ENCODE measurements at regions not wholly inside any gene's neighbourhood (a gene's known extent, or its start where the extent isn't known, plus 50 kb on each side); places are given as distances from the start of the nearest gene placed in this dataset.

GRCh38 chr11:23947883-23948282 lies 549.0 kb upstream of the LUZP2 start:
- no peak for TF ChIP-seq CTCF (IDR thresholded peaks at IDR 0.05; ENCODE audit: unreplicated experiment in 3 of 3)
- Mint-ChIP-seq H3K9me3 (no peaks in the 10 kb centered on the region), H3K27me3 (ENCODE audit: low read depth) (no peaks in the 10 kb centered on the region), H3K36me3 (ENCODE audit: low read depth) (no peaks in the 10 kb centered on the region), H3K4me1 (peaks cover 14% of the 10 kb centered on the region), H3K4me3 (no peak overlapping the region), H3K27ac (no peak overlapping the region)

- TF ChIP-seq CTCF (IDR thresholded peaks at IDR 0.05; ENCODE audit: unreplicated experiment in 3 of 3) = no peak
- H3K27ac Mint-ChIP-seq = no peak overlapping the region
- H3K27me3 Mint-ChIP-seq (ENCODE audit: low read depth) = no peaks in the 10 kb centered on the region
- no peaks in the 10 kb centered on the region for H3K36me3 Mint-ChIP-seq (ENCODE audit: low read depth)
- no peak overlapping the region for H3K4me3 Mint-ChIP-seq
- no peaks in the 10 kb centered on the region for H3K9me3 Mint-ChIP-seq
- H3K4me1 Mint-ChIP-seq = peaks cover 14% of the 10 kb centered on the region
Measured at GRCh38 chr11:23948851-23949250, 548.0 kb upstream of the LUZP2 start.

DNA sequence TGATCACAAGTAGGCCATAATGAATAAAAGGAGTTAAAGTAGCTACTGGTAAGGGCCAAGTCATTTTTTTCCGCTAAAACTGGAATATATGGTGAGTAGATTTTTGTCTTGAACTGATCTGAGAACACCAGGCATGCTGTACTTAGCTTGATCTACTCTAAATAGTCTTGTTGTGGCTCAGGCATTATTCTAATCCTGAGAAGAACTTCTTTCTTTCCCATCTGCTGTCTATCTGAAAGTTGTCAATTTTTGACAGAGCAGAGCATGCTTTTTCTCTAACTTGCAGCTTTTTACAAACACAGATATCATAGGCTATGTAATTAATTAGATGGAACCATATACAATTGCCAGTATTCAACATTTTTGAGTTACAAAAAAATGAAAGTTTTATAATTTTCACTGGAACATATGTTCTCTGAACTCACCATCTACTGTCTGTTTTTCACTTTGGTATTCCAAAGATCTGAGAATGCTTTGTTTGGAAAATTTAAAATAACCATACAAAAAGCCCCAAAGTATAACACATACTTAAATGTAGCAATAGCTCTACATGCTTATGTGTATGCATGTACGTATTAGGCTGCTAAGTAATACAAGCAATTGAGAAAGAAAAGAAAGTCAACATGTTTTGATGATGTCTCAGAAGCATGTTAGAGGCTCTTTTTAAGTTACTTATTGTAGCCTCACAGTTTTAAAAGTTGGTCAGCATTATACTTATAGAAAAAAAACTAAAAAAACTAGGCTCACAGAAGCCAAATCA lies 542.7 kb upstream of the LUZP2 start:
- no peaks in the 10 kb centered on the region for H3K36me3 Mint-ChIP-seq (ENCODE audit: low read depth)
- no peak overlapping the region for H3K27ac Mint-ChIP-seq
- no peaks in the 10 kb centered on the region for H3K9me3 Mint-ChIP-seq
- no peak for TF ChIP-seq CTCF (IDR thresholded peaks at IDR 0.05; ENCODE audit: unreplicated experiment in 3 of 3)
- H3K4me1 Mint-ChIP-seq = no peaks in the 10 kb centered on the region
- H3K4me3 Mint-ChIP-seq = no peak overlapping the region
- H3K27me3 Mint-ChIP-seq (ENCODE audit: low read depth) = no peaks in the 10 kb centered on the region

GRCh38 chr11:23954730-23955129 lies 542.1 kb upstream of the LUZP2 start:
- Mint-ChIP-seq H3K27ac (no peak overlapping the region), H3K4me1 (no peaks in the 10 kb centered on the region), H3K27me3 (ENCODE audit: low read depth) (no peaks in the 10 kb centered on the region), H3K9me3 (no peaks in the 10 kb centered on the region), H3K36me3 (ENCODE audit: low read depth) (no peaks in the 10 kb centered on the region), H3K4me3 (no peak overlapping the region)
- no peak for TF ChIP-seq CTCF (IDR thresholded peaks at IDR 0.05; ENCODE audit: unreplicated experiment in 3 of 3)

GRCh38 chr11:23956586-23956985 lies 540.3 kb upstream of the LUZP2 start:
- Mint-ChIP-seq H3K27me3 (ENCODE audit: low read depth) (no peaks in the 10 kb centered on the region), H3K27ac (no peak overlapping the region), H3K9me3 (no peaks in the 10 kb centered on the region), H3K4me1 (no peaks in the 10 kb centered on the region), H3K36me3 (ENCODE audit: low read depth) (no peaks in the 10 kb centered on the region), H3K4me3 (no peak overlapping the region)
- no peak for TF ChIP-seq CTCF (IDR thresholded peaks at IDR 0.05; ENCODE audit: unreplicated experiment in 3 of 3)

GRCh38 chr11:23957314-23957713 lies 539.5 kb upstream of the LUZP2 start:
- H3K9me3 Mint-ChIP-seq = no peaks in the 10 kb centered on the region
- no peaks in the 10 kb centered on the region for H3K36me3 Mint-ChIP-seq (ENCODE audit: low read depth)
- no peak overlapping the region for H3K27ac Mint-ChIP-seq
- no peaks in the 10 kb centered on the region for H3K27me3 Mint-ChIP-seq (ENCODE audit: low read depth)
- no peaks in the 10 kb centered on the region for H3K4me1 Mint-ChIP-seq
- no peak for TF ChIP-seq CTCF (IDR thresholded peaks at IDR 0.05; ENCODE audit: unreplicated experiment in 3 of 3)
- no peak overlapping the region for H3K4me3 Mint-ChIP-seq
